ENCODE measurements at regions not wholly inside any gene's neighbourhood (a gene's known extent, or its start where the extent isn't known, plus 50 kb on each side); places are given as distances from the start of the nearest gene placed in this dataset.
"Not testable (repeated sequence)": the region's sequence is repeated elsewhere in the genome, so short reads cannot be mapped to it uniquely, and the experiment has no call there.

DNA sequence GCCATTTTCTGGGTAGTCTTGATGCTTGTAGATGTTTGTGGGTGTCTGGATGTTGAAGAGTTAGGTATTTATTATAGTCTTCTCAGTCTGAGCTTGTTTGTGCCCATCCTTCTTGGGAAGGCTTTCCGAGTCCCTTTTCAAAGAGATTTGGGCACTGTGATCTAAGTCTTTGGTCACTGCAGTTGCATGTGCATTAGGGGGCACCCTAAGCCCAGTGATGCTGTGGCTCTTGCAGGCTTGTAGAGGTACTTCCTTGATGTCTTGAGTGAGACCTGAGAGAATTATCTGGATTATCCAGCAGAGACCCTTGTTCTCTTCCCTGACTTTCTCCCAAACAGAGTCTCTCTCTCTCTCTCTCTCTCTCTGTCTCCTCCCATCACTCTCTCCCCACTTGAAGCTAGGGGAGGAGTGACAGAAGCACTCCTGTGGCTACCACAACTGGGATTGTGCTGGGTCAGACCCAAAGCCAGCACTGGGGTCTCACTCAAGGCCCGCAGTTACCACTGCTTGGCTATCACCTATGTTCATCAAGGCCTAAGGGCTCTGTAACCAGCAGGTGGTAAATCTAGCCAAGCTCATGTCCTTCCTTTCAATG, 68.5 kb downstream of the TMCO5A start:
- Histone ChIP-seq H3K4me3 (ENCODE audit: low read length) (no peak overlapping the region), H3K4me1 (ENCODE audit: insufficient read depth, low read length) (no peaks in the 10 kb centered on the region), H3K9ac (ENCODE audit: low read depth, low read length) (no peak overlapping the region), H3K36me3 (ENCODE audit: insufficient read depth, low read depth, low read length) (no peaks in the 10 kb centered on the region), H3K27me3 (ENCODE audit: insufficient read depth, low read length) (no peaks in the 10 kb centered on the region), H3K9me3 (ENCODE audit: insufficient read depth, low read depth, low read length) (no peaks in the 10 kb centered on the region), H3K27ac (ENCODE audit: low read length) (no peak overlapping the region)

DNA sequence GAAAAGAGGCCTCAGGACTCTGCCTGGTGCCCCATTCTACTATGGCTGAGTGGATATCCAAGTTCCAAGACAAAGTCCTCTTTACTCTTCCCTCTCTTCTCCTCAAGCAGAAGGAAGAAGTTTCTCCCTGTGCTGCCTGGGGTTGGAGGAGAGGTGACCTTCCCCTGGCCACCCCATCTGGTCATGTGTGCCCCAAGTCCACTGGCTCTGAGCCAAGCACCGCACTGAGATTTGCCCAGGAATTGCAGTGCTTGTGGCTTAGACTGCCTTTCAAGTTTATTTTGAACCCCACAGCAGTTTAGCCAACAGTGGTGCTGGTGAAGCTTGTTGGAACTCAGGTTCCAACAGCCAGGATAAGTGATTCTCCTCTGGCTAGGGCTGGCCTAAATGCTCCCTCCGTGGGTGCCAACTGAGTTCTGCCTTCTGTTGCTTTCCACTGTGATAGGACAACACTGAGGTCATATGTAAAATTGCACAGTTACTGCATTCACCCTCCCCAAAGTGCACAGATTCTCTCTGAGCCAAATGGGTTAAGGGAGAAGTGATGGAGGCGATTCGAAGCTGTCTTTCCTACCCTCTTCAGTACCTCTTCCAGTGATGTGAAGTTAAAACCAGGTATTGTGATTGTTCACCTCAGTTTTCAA, 69.9 kb downstream of the TMCO5A start:
- H3K4me1 ChIP-seq (ENCODE audit: insufficient read depth, low read length): no peaks in the 10 kb centered on the region

DNA sequence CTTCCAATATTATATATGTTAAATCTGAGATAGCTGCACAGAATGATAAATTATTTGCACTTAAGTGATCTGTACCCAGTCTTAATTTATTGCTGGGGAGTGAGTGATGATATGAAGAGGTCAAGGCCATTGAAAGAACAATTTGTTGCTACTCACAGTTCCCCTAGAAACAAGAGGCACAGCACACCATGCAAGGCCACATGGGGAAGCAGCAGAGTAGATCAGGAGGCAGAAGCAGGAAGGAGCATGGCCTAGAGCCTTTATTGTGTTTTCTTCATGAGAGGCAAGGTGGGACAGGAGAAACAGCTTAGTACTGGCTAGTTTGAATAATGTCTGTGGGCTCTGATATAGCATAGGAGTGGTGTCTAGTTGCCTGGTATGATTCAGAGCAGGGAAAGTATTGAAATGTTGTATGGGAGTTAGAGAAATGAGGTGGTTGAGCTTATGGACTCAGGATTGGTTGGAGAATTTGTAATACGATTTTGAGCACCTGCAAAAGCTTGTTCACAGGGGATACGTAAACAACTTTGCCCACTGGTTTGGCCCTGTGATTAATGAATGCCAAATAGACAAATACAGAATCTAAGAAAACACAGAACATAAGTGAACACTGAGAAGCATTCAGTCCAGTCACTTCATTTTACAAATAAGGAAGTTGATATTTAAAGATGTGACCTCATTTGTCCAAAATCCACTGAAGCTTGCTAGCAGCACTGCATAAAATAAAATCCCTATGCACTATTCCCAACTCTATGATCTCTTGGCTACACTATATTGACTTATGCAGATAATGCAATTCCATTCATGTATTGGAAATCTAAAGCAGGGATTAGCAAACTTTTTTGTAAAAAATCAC, 71.7 kb downstream of the TMCO5A start:
- no peak overlapping the region for H3K4me3 ChIP-seq (ENCODE audit: low read length)
- H3K9ac ChIP-seq (ENCODE audit: low read depth, low read length): no peak overlapping the region
- no peaks in the 10 kb centered on the region for H3K9me3 ChIP-seq (ENCODE audit: insufficient read depth, low read depth, low read length)
- H3K4me1 ChIP-seq (ENCODE audit: insufficient read depth, low read length): no peaks in the 10 kb centered on the region
- no peak overlapping the region for H3K27ac ChIP-seq (ENCODE audit: low read length)
- no peaks in the 10 kb centered on the region for H3K27me3 ChIP-seq (ENCODE audit: insufficient read depth, low read length)
- H3K36me3 ChIP-seq (ENCODE audit: insufficient read depth, low read depth, low read length): no peaks in the 10 kb centered on the region

More for the DNA sequence above, 69.9 kb downstream of the TMCO5A start:
- Histone ChIP-seq H3K9ac (ENCODE audit: low read depth, low read length) (no peak overlapping the region), H3K4me3 (ENCODE audit: low read length) (no peak overlapping the region), H3K27me3 (ENCODE audit: insufficient read depth, low read length) (no peaks in the 10 kb centered on the region), H3K36me3 (ENCODE audit: insufficient read depth, low read depth, low read length) (no peaks in the 10 kb centered on the region), H3K9me3 (ENCODE audit: insufficient read depth, low read depth, low read length) (no peaks in the 10 kb centered on the region), H3K27ac (ENCODE audit: low read length) (no peak overlapping the region)

DNA sequence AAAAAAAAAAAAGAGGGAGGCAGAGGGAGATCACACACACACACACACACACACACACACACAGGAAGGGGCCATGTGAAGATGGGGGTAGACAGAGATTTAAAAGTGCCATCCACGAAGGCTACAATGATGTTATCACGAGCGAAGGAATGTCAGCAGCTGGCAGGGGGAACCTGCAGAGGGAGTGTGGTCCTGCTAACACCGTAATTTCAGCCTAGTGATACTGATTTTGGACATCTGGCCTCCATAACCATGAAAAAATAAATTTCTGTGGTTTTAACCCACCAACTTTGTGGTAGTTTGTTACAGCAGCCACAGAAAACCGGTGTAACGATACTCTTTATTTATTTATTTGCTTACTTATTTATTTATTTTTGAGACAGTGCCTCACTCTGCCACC, 76.0 kb downstream of the TMCO5A start:
- Histone ChIP-seq H3K27me3 (ENCODE audit: insufficient read depth, low read length) (no peaks in the 10 kb centered on the region), H3K4me1 (ENCODE audit: insufficient read depth, low read length) (no peaks in the 10 kb centered on the region), H3K27ac (ENCODE audit: low read length) (no peak overlapping the region), H3K4me3 (ENCODE audit: low read length) (no peak overlapping the region), H3K9ac (ENCODE audit: low read depth, low read length) (no peak overlapping the region), H3K36me3 (ENCODE audit: insufficient read depth, low read depth, low read length) (no peaks in the 10 kb centered on the region), H3K9me3 (ENCODE audit: insufficient read depth, low read depth, low read length) (no peaks in the 10 kb centered on the region)

DNA sequence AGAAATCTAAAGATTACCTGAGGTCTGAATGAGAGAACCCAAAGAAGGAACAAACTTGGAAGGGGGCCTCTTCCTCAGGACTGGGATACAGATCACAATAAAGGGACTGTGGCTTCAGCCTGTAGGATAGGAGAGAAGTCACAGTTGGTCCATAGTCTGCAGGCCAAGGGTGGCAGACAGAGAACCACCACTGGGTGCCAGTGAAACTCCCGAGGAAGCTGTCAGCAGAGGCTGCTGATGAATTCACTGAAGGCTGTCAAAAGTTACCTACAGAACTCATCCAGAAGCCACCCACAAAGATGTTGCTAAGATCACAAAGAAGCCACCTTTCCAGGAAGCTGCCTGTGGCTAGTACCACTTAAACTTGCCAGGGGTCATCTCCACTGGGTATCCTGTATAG, 78.5 kb downstream of the TMCO5A start:
- H3K36me3 ChIP-seq (ENCODE audit: insufficient read depth, low read depth, low read length): no peaks in the 10 kb centered on the region
- H3K4me3 ChIP-seq (ENCODE audit: low read length): no peak overlapping the region
- H3K9ac ChIP-seq (ENCODE audit: low read depth, low read length): no peak overlapping the region
- H3K4me1 ChIP-seq (ENCODE audit: insufficient read depth, low read length): no peaks in the 10 kb centered on the region
- no peaks in the 10 kb centered on the region for H3K9me3 ChIP-seq (ENCODE audit: insufficient read depth, low read depth, low read length)
- H3K27me3 ChIP-seq (ENCODE audit: insufficient read depth, low read length): no peaks in the 10 kb centered on the region
- H3K27ac ChIP-seq (ENCODE audit: low read length): no peak overlapping the region

DNA sequence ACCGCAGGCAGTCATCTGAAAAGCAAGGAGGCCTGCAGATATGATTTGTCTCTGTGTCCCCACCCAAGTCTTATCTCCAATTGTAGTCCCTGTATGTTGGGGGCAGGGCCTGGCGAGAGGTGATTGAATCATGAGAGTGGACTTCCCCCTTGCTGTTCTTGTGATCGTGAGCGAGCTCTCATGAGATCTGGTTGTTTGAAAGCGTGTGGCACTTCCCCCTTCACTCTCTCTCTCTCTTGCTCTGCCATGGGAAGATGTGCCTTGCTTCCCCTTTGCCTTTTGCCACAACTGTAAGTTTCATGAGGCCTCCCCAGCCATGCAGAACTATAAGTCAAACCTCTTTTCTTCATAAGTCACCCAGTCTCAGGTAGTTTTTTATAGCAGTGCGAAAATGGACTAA, 83.3 kb downstream of the TMCO5A start:
- Histone ChIP-seq H3K9me3 (ENCODE audit: insufficient read depth, low read depth, low read length) (no peaks in the 10 kb centered on the region), H3K4me1 (ENCODE audit: insufficient read depth, low read length) (no peaks in the 10 kb centered on the region), H3K4me3 (ENCODE audit: low read length) (no peak overlapping the region), H3K27me3 (ENCODE audit: insufficient read depth, low read length) (no peaks in the 10 kb centered on the region), H3K36me3 (ENCODE audit: insufficient read depth, low read depth, low read length) (no peaks in the 10 kb centered on the region), H3K9ac (ENCODE audit: low read depth, low read length) (no peak overlapping the region), H3K27ac (ENCODE audit: low read length) (no peak overlapping the region)

DNA sequence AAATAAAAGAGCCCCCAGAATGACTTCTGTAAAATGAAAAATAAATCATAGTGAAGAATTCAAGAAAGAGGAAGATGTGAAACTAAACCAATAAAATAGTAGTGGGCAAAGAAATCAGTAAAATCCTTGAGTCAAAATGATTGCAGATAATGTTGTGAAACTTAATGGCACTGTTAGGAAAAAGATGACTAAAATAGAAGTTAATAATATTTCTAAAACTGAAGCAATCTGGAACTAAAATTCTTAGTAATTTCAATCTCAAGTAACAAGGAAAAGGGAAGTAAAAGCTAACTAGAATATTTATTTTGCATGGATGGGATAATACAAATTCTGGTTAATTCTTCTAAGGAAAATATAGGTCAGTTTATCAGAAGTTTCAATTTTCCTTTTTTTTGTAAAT, 84.6 kb downstream of the TMCO5A start:
- Histone ChIP-seq H3K36me3 (ENCODE audit: insufficient read depth, low read depth, low read length) (no peaks in the 10 kb centered on the region), H3K27me3 (ENCODE audit: insufficient read depth, low read length) (no peaks in the 10 kb centered on the region), H3K9ac (ENCODE audit: low read depth, low read length) (no peak overlapping the region), H3K4me1 (ENCODE audit: insufficient read depth, low read length) (no peaks in the 10 kb centered on the region), H3K9me3 (ENCODE audit: insufficient read depth, low read depth, low read length) (no peaks in the 10 kb centered on the region), H3K27ac (ENCODE audit: low read length) (no peak overlapping the region), H3K4me3 (ENCODE audit: low read length) (no peak overlapping the region)

DNA sequence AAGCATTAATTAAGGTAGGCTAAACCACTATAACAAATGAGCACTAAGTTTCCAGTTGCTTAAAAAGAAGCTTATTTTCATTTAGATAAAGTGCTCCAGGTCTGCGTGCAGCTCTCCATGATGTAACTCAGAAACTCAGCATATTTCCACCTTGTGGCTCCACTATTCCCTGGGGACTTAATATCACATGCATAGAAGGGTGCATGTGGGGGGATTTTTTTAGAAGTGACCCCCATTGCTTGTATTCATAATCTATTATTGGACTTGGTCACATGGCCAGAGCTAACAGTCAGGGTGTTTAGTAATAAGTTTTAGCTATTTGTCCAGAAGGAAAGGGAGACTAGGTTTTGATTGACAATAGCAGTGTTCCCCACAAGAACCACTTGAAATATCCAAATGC, 86.8 kb downstream of the TMCO5A start:
- no peaks in the 10 kb centered on the region for H3K27me3 ChIP-seq (ENCODE audit: insufficient read depth, low read length)
- no peaks in the 10 kb centered on the region for H3K4me1 ChIP-seq (ENCODE audit: insufficient read depth, low read length)
- H3K9me3 ChIP-seq (ENCODE audit: insufficient read depth, low read depth, low read length): no peaks in the 10 kb centered on the region
- H3K36me3 ChIP-seq (ENCODE audit: insufficient read depth, low read depth, low read length): no peaks in the 10 kb centered on the region
- no peak overlapping the region for H3K9ac ChIP-seq (ENCODE audit: low read depth, low read length)
- no peak overlapping the region for H3K27ac ChIP-seq (ENCODE audit: low read length)
- no peak overlapping the region for H3K4me3 ChIP-seq (ENCODE audit: low read length)

DNA sequence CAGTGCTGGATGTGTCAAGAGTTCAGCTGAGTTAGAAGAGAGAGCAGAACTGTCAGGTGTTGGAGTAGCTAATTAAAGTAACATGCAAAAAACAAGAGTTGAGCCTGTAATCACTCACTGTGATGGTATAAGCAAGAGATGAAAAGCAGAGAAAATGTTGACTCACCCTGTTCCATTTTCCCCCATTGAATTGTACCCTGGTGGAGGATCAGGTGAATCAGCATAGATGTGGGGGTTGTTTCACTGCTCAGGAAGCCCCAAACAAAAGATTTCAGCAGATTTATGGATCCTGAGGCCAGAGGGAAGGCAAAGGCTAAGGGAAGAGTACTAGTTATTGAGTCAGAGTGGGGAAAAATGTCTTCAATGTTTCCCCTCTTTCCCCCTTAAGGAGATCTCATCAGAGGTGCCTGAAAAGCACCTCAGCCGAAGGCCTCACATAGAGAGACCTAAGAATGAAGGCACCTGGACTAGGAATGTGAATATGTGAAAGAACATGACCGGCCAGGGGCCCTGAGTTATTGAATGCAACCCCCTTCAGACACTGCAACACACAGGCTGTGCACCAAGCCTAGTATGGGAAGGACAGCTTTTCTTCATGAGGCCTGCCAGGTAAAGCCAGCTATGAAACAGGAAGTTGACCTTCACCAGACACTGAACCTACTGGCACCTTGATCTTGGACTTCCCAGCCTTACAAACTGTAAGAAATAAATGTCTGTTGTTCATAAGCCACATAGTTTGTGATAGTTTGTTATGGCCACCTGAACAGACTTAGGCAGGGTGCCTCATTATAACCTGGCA, 90.1 kb downstream of the TMCO5A start:
- no peak overlapping the region for H3K27ac ChIP-seq (ENCODE audit: low read length)
- no peak overlapping the region for H3K9ac ChIP-seq (ENCODE audit: low read depth, low read length)
- no peaks in the 10 kb centered on the region for H3K27me3 ChIP-seq (ENCODE audit: insufficient read depth, low read length)
- H3K4me3 ChIP-seq (ENCODE audit: low read length): no peak overlapping the region
- H3K9me3 ChIP-seq (ENCODE audit: insufficient read depth, low read depth, low read length): no peaks in the 10 kb centered on the region
- H3K36me3 ChIP-seq (ENCODE audit: insufficient read depth, low read depth, low read length): no peaks in the 10 kb centered on the region
- no peaks in the 10 kb centered on the region for H3K4me1 ChIP-seq (ENCODE audit: insufficient read depth, low read length)

DNA sequence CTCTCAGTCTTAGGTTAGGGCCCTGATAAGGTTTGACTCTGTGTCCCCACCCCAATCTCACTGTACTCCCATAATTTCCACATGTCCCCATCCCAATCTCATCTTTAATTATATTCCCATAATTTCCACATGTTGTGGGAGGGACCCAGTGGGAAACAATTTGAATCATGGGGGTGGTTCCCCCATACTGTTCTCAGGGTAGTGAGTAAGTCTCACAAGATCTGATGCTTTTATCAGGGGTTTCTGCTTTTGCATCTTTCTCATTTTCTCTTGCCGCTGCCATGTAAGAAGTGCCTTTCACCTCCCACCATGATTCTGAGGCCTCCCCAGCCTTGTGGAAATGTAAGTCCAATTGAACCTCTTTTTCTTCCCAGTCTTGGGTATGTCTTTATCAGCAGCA, 91.2 kb downstream of the TMCO5A start:
- not testable (repeated sequence) for H3K36me3 ChIP-seq (ENCODE audit: insufficient read depth, low read depth, low read length); H3K27me3 ChIP-seq (ENCODE audit: insufficient read depth, low read length); H3K4me1 ChIP-seq (ENCODE audit: insufficient read depth, low read length); H3K9ac ChIP-seq (ENCODE audit: low read depth, low read length); H3K27ac ChIP-seq (ENCODE audit: low read length); H3K4me3 ChIP-seq (ENCODE audit: low read length); H3K9me3 ChIP-seq (ENCODE audit: insufficient read depth, low read depth, low read length)

DNA sequence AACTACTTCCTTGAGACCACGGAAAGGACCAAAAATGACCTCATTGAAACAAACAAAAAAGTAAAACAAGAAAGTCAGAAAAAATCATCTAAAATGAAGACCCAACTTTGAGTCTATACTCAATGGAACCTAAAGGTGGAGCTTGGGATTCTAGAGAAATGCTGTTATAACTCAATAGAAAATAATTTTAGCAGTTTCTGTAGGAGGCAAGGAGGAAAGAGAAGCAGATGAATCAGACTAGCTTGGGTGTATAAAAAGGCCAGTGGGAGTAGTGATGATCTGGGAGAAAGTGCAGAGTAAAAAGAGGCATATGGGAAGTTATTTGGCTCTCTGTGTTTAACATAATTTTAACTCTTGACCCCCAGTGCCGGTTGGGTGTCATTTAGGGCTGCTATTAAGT, 94.4 kb downstream of the TMCO5A start:
- H3K27me3 ChIP-seq (ENCODE audit: insufficient read depth, low read length): no peaks in the 10 kb centered on the region
- no peak overlapping the region for H3K9ac ChIP-seq (ENCODE audit: low read depth, low read length)
- H3K36me3 ChIP-seq (ENCODE audit: insufficient read depth, low read depth, low read length): no peaks in the 10 kb centered on the region
- no peak overlapping the region for H3K4me3 ChIP-seq (ENCODE audit: low read length)
- H3K9me3 ChIP-seq (ENCODE audit: insufficient read depth, low read depth, low read length): no peaks in the 10 kb centered on the region
- no peak overlapping the region for H3K27ac ChIP-seq (ENCODE audit: low read length)
- no peaks in the 10 kb centered on the region for H3K4me1 ChIP-seq (ENCODE audit: insufficient read depth, low read length)
